ENCODE measurements at regions not wholly inside any gene's neighbourhood (a gene's known extent, or its start where the extent isn't known, plus 50 kb on each side); places are given as distances from the start of the nearest gene placed in this dataset.
A peak's percentile ranks its signal among the peaks of the same experiment; 100 is the strongest.

- H3K4me1 Mint-ChIP-seq = peaks cover 29% of the 10 kb centered on the region
- H2AFZ ChIP-seq = no peak overlapping the region
- no peaks in the 10 kb centered on the region for H3F3A ChIP-seq (replicated peaks; ENCODE audit: low read depth)
- H3K36me3 Mint-ChIP-seq (ENCODE audit: low read depth) = no peaks in the 10 kb centered on the region
- peak; percentile 86 for ATAC-seq
- H3K79me2 ChIP-seq (replicated peaks; ENCODE audit: insufficient read depth) = no peaks in the 10 kb centered on the region
- H3K4me1 ChIP-seq (ENCODE audit: insufficient read depth) = no peaks in the 10 kb centered on the region
- no peaks in the 10 kb centered on the region for H4K20me1 ChIP-seq (replicated peaks; ENCODE audit: insufficient read depth)
- H3K36me3 ChIP-seq (ENCODE audit: insufficient read depth) = no peaks in the 10 kb centered on the region
- H3K4me3 ChIP-seq = no peak overlapping the region
- H3K4me2 ChIP-seq = no peak overlapping the region
- no peaks in the 10 kb centered on the region for H3K9me3 Mint-ChIP-seq
- H3K4me3 Mint-ChIP-seq = no peak overlapping the region
- H3K27me3 ChIP-seq (ENCODE audit: insufficient read depth) = no peaks in the 10 kb centered on the region
- DNase-seq (ENCODE audit: low spot score) = no peak
- no peaks in the 10 kb centered on the region for H3K27me3 Mint-ChIP-seq (ENCODE audit: insufficient read depth, low read depth, poor library complexity)
- no peak for TF ChIP-seq CTCF (conservative IDR thresholded peaks at IDR 0.05; ENCODE audit: low read depth in 2 of 2)
- TF ChIP-seq NANOG (IDR thresholded peaks at IDR 0.05; ENCODE audit: borderline replicate concordance) = no peak
- TF ChIP-seq EZH2 (IDR thresholded peaks at IDR 0.05; ENCODE audit: low read depth, unreplicated experiment) = no peak
- TF ChIP-seq ZNF462 (CRISPR knock-in tag; IDR thresholded peaks at IDR 0.05) = no peak
- no peak for TF ChIP-seq JUNB (IDR thresholded peaks at IDR 0.05; ENCODE audit: unreplicated experiment)
- no peak for TF ChIP-seq CREB1 (CRISPR knock-in tag; IDR thresholded peaks at IDR 0.05; ENCODE audit: low read depth)
- no peak for TF ChIP-seq REST (IDR thresholded peaks at IDR 0.05; ENCODE audit: unreplicated experiment)
- no peak for TF ChIP-seq STAT1 (IDR thresholded peaks at IDR 0.05; ENCODE audit: unreplicated experiment)
- no peak for TF ChIP-seq EZH2phosphoT487 (IDR thresholded peaks at IDR 0.05; ENCODE audit: unreplicated experiment)
- TF ChIP-seq ZNF114 (CRISPR knock-in tag; IDR thresholded peaks at IDR 0.05) = no peak
- TF ChIP-seq ETS1 (IDR thresholded peaks at IDR 0.05) = no peak
- TF ChIP-seq ZNF331 (CRISPR knock-in tag; IDR thresholded peaks at IDR 0.05; ENCODE audit: low read depth) = no peak
- TF ChIP-seq POLR2AphosphoS5 (IDR thresholded peaks at IDR 0.05; ENCODE audit: low read depth) = no peak
- H3K9me2 ChIP-seq (ENCODE audit: insufficient read depth) = no peaks in the 10 kb centered on the region
- H3K27ac Mint-ChIP-seq = 0 out of 2 replicates have a peak overlapping the region, but pooled peaks have one; percentile 5
- H3K27ac ChIP-seq (ENCODE audit: low read depth) = no peak overlapping the region
Measured at GRCh38 chr6:126526996-126527606, 187.2 kb downstream of the CENPW start.
